Frontal cortex (tissue), 3 donors: ENCODE measurements at regions not wholly inside any gene's neighbourhood (a gene's known extent, or its start where the extent isn't known, plus 50 kb on each side); places are given as distances from the start of the nearest gene placed in this dataset.
"Not testable (repeated sequence)": the region's sequence is repeated elsewhere in the genome, so short reads cannot be mapped to it uniquely, and the experiment has no call there.

Source experiments
- DNase-seq, 2 donors: peaks; one replicate each; pipeline ENCODE4 v3.0.0; 2012; ENCODE audit warnings: low spot score in 2 of 2
- FAIRE-seq: peaks from 2 replicates; lab custom pipeline; 2012; peaks lifted over from hg19 to GRCh38; lab: Jason Lieb, UNC
- donor health status: control.
- donor health status: control.
- donor health status: control.

GRCh38 chr6:890201-890600 is 197.3 kb upstream of the EXOC2 start:
- FAIRE-seq, result no peak
- DNase-seq, result no peak

GRCh38 chr6:887583-888235 is 194.8 kb upstream of the EXOC2 start:
- no peak for FAIRE-seq
- no peak for DNase-seq

- FAIRE-seq, DNase-seq: not testable (repeated sequence)
These were observed 193.2 kb upstream of the EXOC2 start for GRCh38 chr6:886116-886515.

- no peak for DNase-seq
- no peak for FAIRE-seq
These were observed 192.2 kb upstream of the EXOC2 start for GRCh38 chr6:885051-885590.

GRCh38 chr6:884570-884969 is 191.6 kb upstream of the EXOC2 start:
- DNase-seq, result no peak
- FAIRE-seq, result no peak

GRCh38 chr6:882084-882598 is 189.2 kb upstream of the EXOC2 start:
- FAIRE-seq (no peak), DNase-seq (no peak)

- no peak for DNase-seq
- FAIRE-seq, result no peak
These were observed 185.2 kb upstream of the EXOC2 start for GRCh38 chr6:878179-878578.

- no peak for FAIRE-seq
- DNase-seq, result no peak
These were observed 182.1 kb upstream of the EXOC2 start for GRCh38 chr6:875012-875411.

GRCh38 chr6:872570-873125 is 179.7 kb upstream of the EXOC2 start:
- DNase-seq, result no peak
- no peak for FAIRE-seq

GRCh38 chr6:871503-871902 is 178.6 kb upstream of the EXOC2 start:
- DNase-seq, result no peak

GRCh38 chr6:870096-870495 is 177.2 kb upstream of the EXOC2 start:
- DNase-seq (no peak), FAIRE-seq (no peak)

More at GRCh38 chr6:871503-871902, 178.6 kb upstream of the EXOC2 start:
- FAIRE-seq, result no peak

GRCh38 chr6:868201-868600 is 175.3 kb upstream of the EXOC2 start:
- FAIRE-seq, result no peak
- DNase-seq, result no peak

GRCh38 chr6:867378-867777 is 174.4 kb upstream of the EXOC2 start:
- DNase-seq (no peak), FAIRE-seq (no peak)

GRCh38 chr6:866316-866715 is 173.4 kb upstream of the EXOC2 start:
- DNase-seq (no peak), FAIRE-seq (no peak)

GRCh38 chr6:865846-866245 is 172.9 kb upstream of the EXOC2 start:
- DNase-seq (no peak), FAIRE-seq (no peak)

GRCh38 chr6:863831-864230 is 170.9 kb upstream of the EXOC2 start:
- no peak for FAIRE-seq
- no peak for DNase-seq

GRCh38 chr6:863127-863526 is 170.2 kb upstream of the EXOC2 start:
- not testable (repeated sequence) for DNase-seq, FAIRE-seq

- DNase-seq, result no peak
These were observed 167.0 kb upstream of the EXOC2 start for GRCh38 chr6:859936-860335.

GRCh38 chr6:854406-855118 is 161.6 kb upstream of the EXOC2 start:
- no peak for DNase-seq
- no peak for FAIRE-seq

More at GRCh38 chr6:859936-860335, 167.0 kb upstream of the EXOC2 start:
- FAIRE-seq, result no peak

GRCh38 chr6:852216-852615 is 159.3 kb upstream of the EXOC2 start:
- not testable (repeated sequence) for DNase-seq, FAIRE-seq

- DNase-seq, result no peak
- FAIRE-seq, result no peak
These were observed 156.2 kb upstream of the EXOC2 start for GRCh38 chr6:849075-849506.
